Left colon (tissue), 2 donors: ENCODE measurements at regions not wholly inside any gene's neighbourhood (a gene's known extent, or its start where the extent isn't known, plus 50 kb on each side); places are given as distances from the start of the nearest gene placed in this dataset.

Experiments used
- ATAC-seq: fragments of 200-7000 bp; cut with Tn5 transposase; one replicate; pipeline ENCODE4 v1.9.1; 2020; ENCODE audit warnings: mild to moderate bottlenecking, moderate library complexity
- DNase-seq, 2 donors: peaks; one replicate each; pipeline ENCODE4 v3.0.0-alpha.2; 2020
- intact Hi-C, 2 donors: fragments of 100-400 bp; cut with DNase I in 1 of 2; cut with micrococcal nuclease in 1 of 2; formaldehyde crosslinking; loops; one replicate each; pipeline versions ENCODE4 v1.11.2 to v1.14.0; 2022; cut with DNase I, micrococcal nuclease
- donor health status: DM: no; HTN: no; CAD: no.
- donor health status: DM: yes; HTN: yes; CAD: no.

DNA sequence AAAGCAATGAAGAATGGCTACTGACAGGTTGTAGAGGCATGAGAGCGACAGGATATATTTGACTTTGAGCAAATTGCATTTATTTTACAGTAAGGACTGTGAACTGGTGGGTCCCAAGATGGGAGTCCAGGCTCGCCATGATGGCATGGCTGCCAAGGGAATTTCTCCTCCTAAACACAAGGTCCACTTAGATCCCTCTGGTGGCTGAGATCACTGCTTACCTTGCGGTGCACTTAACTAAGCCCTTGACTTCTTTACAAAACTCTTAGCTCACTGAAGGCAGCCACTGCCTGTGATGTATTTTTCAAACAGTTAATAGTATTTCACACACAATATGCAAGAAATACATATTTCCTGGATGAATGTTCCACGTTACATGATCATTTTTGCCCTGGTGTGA, 50.3 kb upstream of the SORBS2 start:
- DNase-seq (no peak), ATAC-seq (no peak)
- intact Hi-C loops = no loop called here

DNA sequence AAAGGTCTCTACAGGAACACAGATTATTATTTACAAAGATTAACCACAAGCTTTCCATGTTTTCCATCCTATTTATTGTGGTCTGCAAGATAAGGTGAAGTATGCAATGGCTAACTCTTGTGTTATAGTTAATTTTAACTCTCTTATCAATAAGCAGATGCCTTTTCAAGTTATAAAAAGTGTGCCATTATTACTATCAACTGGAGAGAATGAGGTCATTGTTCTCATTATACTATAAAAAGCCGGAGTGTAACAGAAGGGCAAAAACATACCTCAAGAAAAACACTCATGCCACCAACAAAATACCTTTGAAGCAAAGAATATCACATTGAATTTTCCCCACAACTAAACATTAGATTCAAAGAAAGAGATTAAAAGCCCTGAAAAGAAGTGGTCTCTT, 52.0 kb upstream of the SORBS2 start:
- intact Hi-C loops = no loop called here
- DNase-seq (no peak), ATAC-seq (no peak)

DNA sequence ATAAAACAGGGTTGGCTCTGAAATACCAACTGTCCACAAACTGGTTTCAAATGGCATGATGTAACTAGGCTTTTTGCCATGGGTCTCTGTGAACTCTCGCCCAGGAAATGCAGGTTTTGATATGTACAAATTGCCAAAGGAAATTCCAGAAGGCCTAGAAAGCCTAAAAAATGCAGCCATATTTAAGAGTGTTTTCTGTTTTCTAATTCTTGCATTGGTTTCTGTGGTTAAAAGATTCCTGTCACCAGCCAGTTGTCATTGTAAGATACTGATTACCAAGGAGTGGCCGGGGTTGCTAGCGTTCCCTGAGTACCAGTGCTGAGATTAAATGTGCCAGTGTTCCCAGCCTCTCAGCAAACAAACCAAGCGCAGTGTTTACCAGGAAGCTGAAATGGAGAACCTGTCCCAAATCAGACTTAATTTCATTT, 53.9 kb upstream of the SORBS2 start:
- intact Hi-C loops = no loop called here
- no peak for DNase-seq

DNA sequence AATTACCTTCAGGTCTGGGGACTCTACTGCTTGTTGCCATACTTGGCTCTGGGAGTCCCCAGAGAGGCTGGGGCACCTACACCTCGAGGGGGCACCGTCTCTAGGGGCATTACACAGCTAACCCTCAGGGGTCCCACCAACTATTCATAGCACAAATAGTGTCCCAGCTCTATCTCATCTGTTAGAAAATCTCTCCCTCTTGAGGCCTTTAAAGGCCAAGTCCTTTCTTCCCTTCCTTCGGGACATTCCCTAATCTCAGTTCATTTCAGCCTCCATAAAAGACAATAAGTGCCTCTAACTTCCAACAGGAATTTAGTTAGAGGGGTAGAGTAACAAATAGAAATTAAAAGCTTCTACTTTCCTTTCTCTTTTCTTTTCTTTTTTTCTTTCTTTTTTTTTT, 55.8 kb upstream of the SORBS2 start:
- ATAC-seq = no peak
- DNase-seq = no peak
- intact Hi-C loops = no loop called here

More for the DNA sequence above, 53.9 kb upstream of the SORBS2 start:
- ATAC-seq = peak; percentile 83

DNA sequence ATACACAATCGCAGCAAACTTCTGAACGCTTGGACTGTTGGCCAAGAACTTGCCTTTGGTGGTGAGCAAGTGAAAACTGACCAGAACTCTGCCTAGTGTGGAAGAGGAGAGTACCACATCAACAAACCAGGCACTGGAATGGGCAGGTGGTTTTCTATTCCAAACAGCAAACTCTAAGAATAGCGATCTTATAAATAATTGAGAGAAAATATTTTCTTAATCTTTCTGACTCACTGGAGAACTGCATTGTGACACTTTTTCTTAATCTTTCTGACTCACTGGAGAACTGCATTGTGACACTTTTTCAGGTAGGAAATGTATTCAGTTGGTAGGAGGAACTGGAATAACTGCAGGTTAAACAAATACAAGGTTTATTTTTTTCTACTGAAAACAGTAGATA, 57.0 kb upstream of the SORBS2 start:
- DNase-seq (no peak), ATAC-seq (no peak)
- intact Hi-C loops = no loop called here

DNA sequence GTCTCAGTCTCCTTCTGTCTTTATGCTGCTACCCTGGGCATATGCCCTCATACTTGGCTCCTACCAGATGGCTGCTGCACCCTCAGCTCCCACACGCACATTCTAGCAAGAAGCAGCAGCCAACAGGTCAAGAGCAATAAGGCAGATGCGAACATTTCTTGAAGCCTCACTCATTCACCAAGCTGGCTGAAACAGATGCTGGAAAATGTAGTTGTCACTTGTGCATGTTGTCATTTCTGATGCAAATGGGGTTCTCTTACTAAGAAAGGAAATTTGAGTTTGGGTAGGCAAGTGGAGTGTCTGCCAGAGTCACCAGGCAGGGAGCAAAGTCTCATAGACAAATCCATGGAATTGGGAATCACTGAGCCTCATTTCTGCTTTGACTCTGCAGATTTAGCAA, 57.4 kb upstream of the SORBS2 start:
- DNase-seq (no peak), ATAC-seq (no peak)
- intact Hi-C loops = no loop called here

DNA sequence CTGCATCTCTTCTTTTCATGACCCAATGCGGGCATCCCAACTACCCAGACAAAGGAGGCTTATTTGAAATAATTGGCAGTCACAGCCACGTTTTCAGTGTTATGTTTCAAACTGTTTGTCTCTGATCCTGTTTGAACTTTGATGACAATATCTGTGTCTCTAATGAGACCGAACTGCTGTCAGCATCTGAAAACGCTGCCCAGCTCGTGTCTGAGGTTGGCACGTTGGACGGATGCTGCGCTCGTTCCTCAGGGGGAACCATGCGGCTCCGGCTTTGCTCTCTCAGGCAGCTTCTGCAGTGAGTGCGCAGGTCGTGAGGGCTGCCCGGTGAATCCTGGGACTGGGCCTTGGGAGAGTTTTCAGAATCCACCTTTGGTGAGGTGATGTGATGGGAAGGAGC, 58.4 kb upstream of the SORBS2 start:
- DNase-seq (no peak), ATAC-seq (no peak)
- intact Hi-C loops = no loop called here

DNA sequence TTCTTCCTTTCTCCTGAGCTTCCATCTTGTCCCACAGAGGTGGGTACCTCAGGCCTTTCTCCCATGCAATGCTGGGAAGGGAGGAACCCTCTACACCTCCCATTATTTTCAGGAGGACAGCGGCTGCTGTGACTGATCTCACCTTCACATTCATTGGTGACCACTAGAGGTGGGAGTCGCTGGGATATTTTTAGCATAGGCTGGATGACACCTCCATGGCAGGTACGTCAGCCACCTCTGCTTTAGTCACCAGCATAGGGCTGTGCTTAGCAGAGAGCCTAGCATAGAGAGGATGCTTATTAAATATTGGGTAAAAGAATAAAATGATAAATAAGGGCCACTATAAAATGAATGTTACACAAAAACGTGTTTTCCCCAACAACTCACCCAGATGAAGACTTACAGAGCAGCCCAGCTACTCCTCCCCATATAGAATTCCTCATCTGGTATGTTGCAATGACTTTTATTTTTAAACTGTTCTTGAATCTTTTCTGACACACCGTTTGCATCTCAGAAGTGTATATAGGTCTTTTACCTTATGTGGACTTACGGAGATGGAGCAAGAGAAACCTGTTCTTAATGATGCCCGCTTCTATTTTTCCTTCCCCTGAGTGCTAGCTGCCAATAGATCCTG, 60.9 kb upstream of the SORBS2 start:
- ATAC-seq (no peak), DNase-seq (no peak)
- intact Hi-C loops = no loop called here

DNA sequence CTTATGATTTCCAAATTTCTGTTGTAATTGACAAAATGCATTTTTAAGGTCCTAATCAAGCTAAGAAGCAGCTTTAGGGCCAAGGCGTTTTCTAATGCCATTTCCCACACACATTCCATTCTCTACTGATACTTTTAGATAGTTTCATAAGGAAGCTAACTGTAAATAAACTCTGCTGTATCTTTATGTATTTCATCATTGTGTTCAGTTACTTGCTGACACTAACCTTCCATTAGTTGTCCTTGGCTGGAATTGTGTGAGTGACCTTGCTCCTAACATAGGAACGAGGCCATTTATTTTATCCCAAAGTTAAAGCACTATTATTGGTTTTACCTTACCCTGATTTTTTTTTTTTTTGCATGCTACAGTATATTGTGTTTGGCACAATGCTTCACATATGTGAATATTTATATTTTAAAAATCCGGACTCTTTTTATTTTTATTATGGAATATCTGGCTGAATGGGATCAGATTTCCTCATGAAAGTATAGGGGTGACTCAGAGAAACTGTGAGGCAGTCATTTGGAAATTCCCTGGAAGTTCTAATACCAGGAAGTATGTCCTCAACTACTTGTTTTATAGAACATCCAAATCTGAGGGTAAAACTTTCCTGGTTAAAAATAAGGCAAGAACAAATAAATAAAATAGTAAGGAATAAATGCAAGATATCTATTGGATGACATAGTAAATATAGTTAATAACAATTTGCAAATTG, 62.7 kb upstream of the SORBS2 start:
- DNase-seq = no peak
- intact Hi-C loops = no loop called here
- ATAC-seq = no peak

DNA sequence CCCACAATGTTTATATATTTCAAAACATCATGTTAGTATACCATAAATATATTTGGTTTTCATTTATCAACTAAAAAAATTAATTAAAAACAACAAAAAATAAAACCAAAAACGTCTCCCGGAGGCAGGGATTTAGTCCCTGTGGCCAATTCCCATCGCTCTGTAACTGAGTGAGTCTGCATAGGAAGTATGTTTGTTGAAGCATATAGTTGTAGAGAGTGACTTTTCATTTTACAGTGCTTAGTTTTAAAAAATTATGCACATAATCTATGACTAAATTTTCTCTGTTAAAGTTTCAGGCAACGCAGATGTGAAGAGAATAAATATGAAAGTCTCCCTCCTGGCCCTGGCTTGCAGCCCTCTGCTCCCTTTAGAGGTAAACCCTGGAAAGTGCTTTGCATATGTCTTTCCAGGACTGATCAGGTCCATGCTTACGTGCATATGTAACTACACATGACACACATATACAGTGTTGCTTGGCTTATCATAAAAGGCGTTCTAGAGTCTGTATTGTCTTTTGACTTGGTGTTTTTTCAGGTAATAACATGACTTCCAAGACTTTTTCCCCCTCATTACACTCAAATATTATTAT, 63.4 kb upstream of the SORBS2 start:
- no peak for ATAC-seq
- no peak for DNase-seq
- intact Hi-C loops = no loop called here

DNA sequence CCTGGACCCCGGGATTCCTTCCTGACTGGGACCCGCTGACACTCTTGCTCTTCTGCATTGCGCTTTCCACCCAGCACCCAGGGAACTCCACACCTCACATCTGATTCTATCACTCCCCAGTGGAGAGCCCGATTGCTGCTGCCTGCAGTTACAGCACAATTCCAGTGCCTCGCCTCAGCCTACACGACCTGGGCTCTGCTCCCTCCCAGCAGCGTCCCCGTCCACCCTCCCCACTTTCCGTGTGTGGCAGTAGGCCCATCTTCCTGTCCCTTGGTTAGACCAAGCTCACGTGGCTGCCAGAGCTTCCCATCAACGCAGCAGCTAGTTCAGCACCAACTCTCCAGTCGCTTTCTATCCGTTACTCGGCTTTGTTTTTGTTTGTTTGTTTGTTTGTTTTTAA, 66.6 kb upstream of the SORBS2 start:
- intact Hi-C loops = no loop called here
- ATAC-seq (no peak), DNase-seq (no peak)

DNA sequence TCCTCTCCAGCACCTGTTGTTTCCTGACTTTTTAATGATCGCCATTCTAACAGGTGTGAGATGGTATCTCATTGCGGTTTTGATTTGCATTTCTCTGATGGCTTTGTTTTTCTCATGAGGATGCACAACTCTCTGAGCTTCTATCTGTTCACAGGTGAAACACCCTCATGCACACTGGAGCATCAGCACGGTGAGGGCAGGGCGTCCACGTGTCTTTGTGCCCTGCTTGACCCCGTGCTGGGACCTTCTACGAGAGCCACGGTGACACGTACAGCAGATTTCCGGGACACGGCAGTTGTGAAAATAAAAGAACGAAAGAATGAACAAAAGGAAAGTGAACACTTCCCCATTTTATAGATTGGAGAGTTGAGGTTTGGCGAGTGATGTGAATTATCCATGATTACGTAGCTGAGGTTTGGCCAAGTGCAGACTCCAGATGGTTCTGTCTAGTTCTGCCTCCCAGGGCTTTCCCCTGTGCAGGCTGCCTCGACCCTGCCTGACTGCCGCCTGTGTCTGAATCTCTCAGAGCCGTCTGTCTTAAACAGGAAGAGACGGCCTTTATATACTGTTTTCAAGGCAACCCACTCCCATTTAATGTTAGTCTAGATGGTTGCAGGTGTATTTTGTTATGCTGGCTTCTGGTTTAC, 67.8 kb upstream of the SORBS2 start:
- ATAC-seq = no peak
- no peak for DNase-seq
- intact Hi-C loops = no loop called here

DNA sequence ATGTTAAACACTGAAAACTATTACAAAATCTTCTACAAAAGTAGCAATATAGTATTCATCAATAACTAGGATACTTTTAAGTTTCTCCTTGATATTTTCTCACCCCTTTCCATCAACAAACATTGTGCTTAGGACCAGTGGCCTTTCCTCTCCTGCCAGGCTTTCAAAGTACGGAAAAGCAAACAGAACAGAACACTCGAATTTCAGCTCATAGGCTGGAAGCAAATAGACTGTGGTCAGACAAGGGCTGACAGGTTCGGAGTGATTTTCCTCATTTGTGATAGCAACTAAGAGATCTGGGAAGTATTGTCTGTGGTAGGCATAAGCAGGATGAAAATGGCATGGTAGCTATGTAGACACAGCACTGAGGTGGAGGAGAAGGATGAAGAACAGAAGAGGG, 68.6 kb upstream of the SORBS2 start:
- no peak for DNase-seq
- intact Hi-C loops = no loop called here
- ATAC-seq = no peak

DNA sequence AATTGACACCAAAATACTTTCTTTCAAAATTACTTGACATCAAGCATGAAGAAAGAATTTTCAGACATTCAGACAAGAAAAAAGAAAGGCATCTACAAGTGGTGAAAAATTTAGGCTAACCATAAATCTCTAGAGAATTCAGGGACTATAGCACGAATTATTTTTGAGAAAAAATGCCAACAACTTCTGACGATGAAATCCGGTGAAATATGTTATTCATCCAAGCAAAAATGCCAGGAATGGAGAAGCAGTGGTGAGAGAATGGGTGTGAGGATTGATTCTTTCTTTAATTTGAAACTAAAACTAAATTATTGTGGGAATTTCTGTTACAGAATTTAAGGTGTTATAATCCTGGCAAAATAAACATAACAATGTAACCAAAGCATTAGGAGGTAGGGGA, 69.4 kb upstream of the SORBS2 start:
- no peak for ATAC-seq
- no peak for DNase-seq
- intact Hi-C loops = no loop called here

DNA sequence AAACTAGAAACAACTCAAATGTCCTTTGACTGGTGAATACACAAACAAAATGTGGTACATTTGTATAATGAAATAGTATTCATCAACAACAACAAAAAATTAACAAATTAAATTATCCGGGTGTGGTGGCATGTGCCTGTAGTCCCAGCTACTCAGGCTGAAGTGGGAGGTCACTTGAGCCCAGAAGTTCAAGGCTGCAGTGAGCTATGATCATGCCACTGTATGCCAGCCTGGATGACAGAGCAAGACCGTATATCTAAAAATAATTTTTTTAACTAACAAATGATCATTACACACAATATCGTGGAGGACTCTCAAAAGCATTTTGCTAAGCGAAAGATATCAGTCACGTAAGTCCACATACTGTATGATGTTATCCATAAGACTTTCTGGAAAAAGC, 71.6 kb upstream of the SORBS2 start:
- intact Hi-C loops = no loop called here
- ATAC-seq (peak; percentile 5), DNase-seq (no peak)

DNA sequence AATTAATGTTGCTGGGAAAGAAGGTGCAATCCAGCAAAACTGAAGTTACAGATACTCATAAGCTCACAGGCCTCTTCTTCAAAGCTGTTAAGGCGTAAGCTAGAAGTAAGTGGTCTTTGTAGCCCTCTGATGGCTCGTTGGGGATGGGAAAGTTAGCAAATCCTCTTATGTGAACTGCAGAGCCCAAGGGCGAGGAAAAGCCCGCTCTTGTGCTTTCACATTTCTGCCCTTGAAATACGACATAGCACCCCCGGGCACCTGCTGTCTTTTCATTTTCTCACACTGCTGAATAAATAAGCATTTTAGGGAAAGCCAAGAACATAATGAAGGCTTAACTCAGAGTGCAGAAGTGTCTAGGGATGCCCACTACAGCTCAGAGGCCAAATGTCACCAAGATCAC, 73.1 kb upstream of the SORBS2 start:
- DNase-seq (no peak), ATAC-seq (no peak)
- intact Hi-C loops = no loop called here

DNA sequence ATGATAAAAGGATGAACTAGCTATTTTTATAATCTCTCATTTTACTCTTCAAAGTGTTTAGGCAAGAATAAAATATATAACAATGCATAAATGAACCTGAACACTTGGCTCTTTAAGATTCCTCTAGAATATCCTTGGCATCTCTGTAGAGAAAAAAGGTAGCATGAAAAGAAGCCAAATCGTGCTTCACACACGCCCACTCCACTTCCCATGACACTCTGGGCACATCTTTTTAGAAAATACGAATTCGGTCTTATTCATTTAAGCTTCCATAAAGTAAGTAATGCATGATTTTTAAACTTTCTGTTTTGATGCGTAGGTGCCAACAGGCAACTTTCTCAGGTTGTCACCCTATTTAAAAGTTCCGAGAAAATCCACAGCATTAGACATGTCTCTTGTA, 73.6 kb upstream of the SORBS2 start:
- ATAC-seq (no peak), DNase-seq (no peak)
- intact Hi-C loops = no loop called here

DNA sequence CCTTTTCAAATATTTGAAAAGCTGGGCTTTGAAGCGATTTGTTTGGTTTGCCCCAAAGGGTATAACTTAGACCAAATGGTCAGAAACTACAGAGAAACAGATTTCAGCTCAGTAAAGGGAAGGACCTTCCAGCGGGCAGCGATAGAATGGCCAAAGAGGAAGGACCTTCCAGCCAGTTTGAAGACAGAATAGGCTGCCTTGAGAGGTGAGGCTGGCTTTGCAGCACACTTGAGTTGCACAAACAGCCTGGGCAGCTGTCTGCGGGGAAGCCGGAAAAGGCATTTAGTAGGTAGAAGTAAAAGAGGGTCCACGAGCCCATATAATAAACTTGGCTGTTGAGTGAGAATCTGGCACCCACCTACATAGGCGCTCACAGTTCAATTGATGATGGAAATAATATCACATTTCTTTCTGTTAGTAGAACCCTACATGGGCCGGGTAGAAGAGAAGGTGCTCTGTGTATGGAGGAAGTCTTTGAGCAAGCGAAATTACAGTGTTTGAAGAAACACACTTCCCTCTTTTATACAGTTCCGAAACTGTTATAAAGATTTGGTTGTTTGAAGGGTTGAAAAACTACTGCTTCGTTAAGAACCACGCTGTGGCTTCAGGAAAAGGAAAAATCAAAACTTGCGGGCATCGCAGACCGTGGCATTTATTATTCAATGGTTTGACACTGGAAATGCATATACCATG, 75.0 kb upstream of the SORBS2 start:
- DNase-seq (no peak), ATAC-seq (peak; percentile 67)
- intact Hi-C loops = no loop called here

DNA sequence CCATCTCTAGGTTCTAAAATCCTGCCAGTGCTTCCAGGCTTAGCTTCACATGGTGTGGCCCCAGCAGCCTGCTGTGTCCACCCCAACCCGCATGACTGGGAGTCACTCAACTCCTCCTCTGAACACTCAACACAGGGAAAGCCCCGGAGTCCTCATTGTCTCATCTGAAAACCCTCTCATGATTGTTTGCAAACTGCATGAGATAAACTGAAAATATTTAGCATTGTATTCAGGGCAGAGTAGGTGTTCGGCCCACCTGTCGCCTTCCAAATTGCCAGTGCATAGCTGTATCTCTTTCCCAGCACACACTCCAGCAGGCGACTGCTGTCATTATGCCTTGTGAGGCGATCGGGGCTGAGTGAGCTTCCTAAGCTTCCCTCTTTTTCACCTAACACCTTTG, 76.7 kb upstream of the SORBS2 start:
- ATAC-seq (no peak), DNase-seq (no peak)
- intact Hi-C loops = no loop called here

DNA sequence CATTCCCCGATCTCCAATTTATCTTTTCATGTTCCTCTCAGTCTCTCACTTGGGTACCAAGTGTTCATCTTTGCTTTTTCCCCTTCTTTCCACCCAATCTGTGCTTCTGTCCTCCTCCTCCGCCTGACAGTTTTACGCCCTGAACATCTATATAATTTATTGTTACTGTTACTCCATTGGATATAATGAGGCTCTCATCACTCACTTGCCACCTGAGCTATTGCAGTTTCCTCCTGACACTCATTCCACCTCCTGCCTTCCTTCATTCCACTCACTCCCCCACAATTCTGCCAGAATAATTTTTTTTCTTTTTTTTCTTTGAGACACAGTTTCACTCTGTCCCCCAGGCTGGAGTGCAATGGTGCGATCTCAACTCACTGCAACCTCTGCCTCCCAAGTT, 77.6 kb upstream of the SORBS2 start:
- ATAC-seq (no peak), DNase-seq (no peak)
- intact Hi-C loops = no loop called here
